Activated CD8-positive, alpha-beta T cell treated with anti-CD3 and anti-CD28 coated beads, Interleukin-2, amount 10 ng/mL, durations not matched to agents 7 days and 5 days (primary cell): ENCODE measurements at regions not wholly inside any gene's neighbourhood (a gene's known extent, or its start where the extent isn't known, plus 50 kb on each side); places are given as distances from the start of the nearest gene placed in this dataset.

ENCODE experiments used
- ATAC-seq: fragments of 150-1000 bp; cut with Tn5 transposase; one replicate; pipeline ENCODE4 v1.10.0; 2021; ENCODE audit warnings: moderate library complexity
- CTCF ChIA-PET: fragments of 350-600 bp; sonication (Branson Sonifier 250); formaldehyde crosslinking; loops from one replicate; lab custom pipeline; 2021; ENCODE audit warnings: antibody characterized with exemption; lab: Charles Lee
- POLR2A ChIA-PET: fragments of 350-600 bp; sonication (Branson Sonifier 250); formaldehyde crosslinking; loops from one replicate; lab custom pipeline; 2021; ENCODE audit warnings: antibody characterized with exemption; lab: Charles Lee
- DNase-seq: peaks from one replicate; pipeline ENCODE4 v3.0.0-alpha.2; 2020
- H3K27ac Mint-ChIP-seq: one replicate; pipeline ENCODE4 v1.8.0; 2021; ENCODE audit warnings: mild to moderate bottlenecking, mixed read lengths
- H3K27me3 Mint-ChIP-seq: one replicate; pipeline ENCODE4 v1.8.0; 2021; ENCODE audit warnings: low read depth, mixed read lengths
- H3K36me3 Mint-ChIP-seq: one replicate; pipeline ENCODE4 v1.8.0; 2021; ENCODE audit warnings: low read depth, mixed read lengths
- H3K4me1 Mint-ChIP-seq: one replicate; pipeline ENCODE4 v1.8.0; 2021; ENCODE audit warnings: low read depth, mixed read lengths
- H3K4me3 Mint-ChIP-seq: one replicate; pipeline ENCODE4 v1.8.0; 2021; ENCODE audit warnings: mild to moderate bottlenecking, mixed read lengths
- H3K9me3 Mint-ChIP-seq: one replicate; pipeline ENCODE4 v1.8.0; 2022; ENCODE audit warnings: mixed read lengths; ENCODE audit not compliant: insufficient read depth

DNA sequence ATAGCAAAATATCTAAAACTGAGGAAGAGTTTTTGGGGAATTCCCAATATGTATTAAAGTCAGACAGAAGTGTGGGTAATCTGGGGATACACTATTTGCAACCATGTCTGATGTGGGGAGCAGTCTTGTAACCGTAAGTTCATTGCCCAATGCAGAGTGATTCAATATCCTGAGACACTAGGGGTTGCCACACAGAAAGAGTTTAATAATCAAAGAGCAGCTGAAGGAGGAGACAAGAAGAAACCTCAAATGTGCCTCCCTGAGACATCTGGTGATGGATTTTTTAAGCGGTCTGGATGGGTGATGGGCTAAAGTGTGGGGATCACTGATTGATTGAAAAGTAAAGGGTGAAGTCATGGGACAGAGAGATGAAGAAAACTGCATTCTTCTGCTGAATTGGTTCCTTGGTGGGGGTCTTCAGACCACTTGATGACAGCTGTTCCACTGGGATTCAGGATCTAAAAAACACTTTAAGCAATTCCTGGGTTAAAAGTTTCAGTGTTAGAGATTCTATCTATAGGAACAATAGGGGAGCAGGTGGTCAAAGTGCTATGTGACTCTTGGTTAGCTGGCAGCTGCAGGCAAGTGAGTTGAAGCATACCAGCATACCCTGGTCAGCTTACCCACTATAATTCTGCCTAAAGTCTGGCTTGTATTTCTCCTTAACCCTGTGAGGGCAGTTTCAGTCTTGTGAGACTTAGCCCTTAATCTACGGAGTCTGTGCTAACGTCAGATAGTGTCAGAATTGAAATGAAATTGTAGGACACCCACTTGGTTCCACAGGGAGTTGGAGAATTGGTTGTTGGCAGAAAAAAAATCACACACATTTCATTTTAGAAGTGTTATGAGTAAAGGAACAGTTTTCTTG is 425.9 kb upstream of the TGFBR2 start:
- DNase-seq (no peak), ATAC-seq (no peak)
- no peak overlapping the region for H3K27ac Mint-ChIP-seq
- H3K4me3 Mint-ChIP-seq = no peak overlapping the region
- H3K9me3 Mint-ChIP-seq = no peaks in the 10 kb centered on the region
- peaks cover 9% of the 10 kb centered on the region for H3K27me3 Mint-ChIP-seq
- ChIA-PET CTCF (interaction anchor here (1.2 kb wide), 1 partner anchor 17 kb away, joined by 4 read pairs; no protein-coding TSS in a partner anchor), POLR2A (interaction anchor here (1.0 kb wide), 1 partner anchor 11 kb away, joined by 4 read pairs; no protein-coding TSS in a partner anchor)
- no peaks in the 10 kb centered on the region for H3K4me1 Mint-ChIP-seq
- no peaks in the 10 kb centered on the region for H3K36me3 Mint-ChIP-seq

GRCh38 chr3:30181178-30181465 is 425.3 kb upstream of the TGFBR2 start:
- ChIA-PET POLR2A (interaction anchor here (1.0 kb wide), 1 partner anchor 11 kb away, joined by 4 read pairs; no protein-coding TSS in a partner anchor), CTCF (no interaction called here)
- Mint-ChIP-seq H3K36me3 (no peaks in the 10 kb centered on the region), H3K27ac (no peak overlapping the region), H3K4me1 (no peaks in the 10 kb centered on the region), H3K4me3 (no peak overlapping the region), H3K9me3 (no peaks in the 10 kb centered on the region), H3K27me3 (peaks cover 9% of the 10 kb centered on the region)
- no peak for DNase-seq
- no peak for ATAC-seq

DNA sequence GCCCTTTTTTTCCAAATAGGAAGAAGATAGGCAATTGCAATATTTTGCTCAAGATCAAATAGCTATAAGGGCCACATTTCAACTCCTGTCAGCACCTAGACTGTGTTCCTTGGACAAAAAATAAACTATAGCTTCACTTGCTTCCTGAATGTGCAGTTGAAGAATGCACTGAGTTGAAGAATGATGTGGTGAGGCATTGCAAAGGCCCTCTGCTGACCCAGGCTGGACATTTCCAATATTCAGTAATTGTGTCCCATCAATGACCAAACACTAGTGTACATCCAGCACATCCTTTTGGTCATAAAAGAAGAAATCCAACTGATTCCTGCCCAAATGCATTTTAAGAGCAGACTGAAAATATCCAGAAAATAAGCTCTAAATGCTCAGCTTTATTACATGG is 424.8 kb upstream of the TGFBR2 start:
- Mint-ChIP-seq H3K27ac (no peak overlapping the region), H3K27me3 (peaks cover 9% of the 10 kb centered on the region), H3K9me3 (no peaks in the 10 kb centered on the region), H3K36me3 (no peaks in the 10 kb centered on the region), H3K4me3 (no peak overlapping the region), H3K4me1 (no peaks in the 10 kb centered on the region)
- ChIA-PET CTCF (interaction anchor here (0.9 kb wide), 1 partner anchor 18 kb away, joined by 4 read pairs; no protein-coding TSS in a partner anchor), POLR2A (interaction anchor here (1.0 kb wide), 1 partner anchor 10 kb away, joined by 4 read pairs; no protein-coding TSS in a partner anchor)
- DNase-seq (no peak), ATAC-seq (no peak)

DNA sequence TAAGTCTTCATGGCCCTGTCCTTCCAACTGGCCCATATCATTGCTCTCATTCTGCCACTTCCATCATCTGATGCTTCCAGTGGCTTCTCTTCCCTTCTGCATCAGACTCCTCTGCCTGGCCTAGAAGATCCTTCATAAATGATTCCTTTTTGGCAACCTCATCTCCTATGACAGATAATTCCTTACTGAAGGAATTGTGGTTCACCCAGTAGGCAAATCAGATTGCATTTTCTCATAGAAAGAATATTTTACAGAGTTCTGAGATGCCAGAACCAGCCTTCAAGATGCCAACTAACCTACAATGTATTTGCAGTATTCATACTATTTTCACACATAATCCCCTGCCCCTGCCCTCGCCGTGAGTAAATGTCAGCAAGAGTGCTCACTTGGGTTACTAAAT is 423.0 kb upstream of the TGFBR2 start:
- CTCF ChIA-PET = interaction anchor here (0.9 to 1.1 kb wide), 3 partner anchors 8 to 15 kb away, joined by 4 read pairs; no protein-coding TSS in a partner anchor
- Mint-ChIP-seq H3K27me3 (peaks cover 13% of the 10 kb centered on the region), H3K9me3 (no peaks in the 10 kb centered on the region), H3K27ac (no peak overlapping the region), H3K4me3 (no peak overlapping the region), H3K4me1 (no peaks in the 10 kb centered on the region), H3K36me3 (no peaks in the 10 kb centered on the region)
- POLR2A ChIA-PET = no interaction called here
- no peak for ATAC-seq
- DNase-seq = no peak

- CTCF ChIA-PET = interaction anchor here (1.1 kb wide), 1 partner anchor 15 kb away, joined by 4 read pairs; no protein-coding TSS in a partner anchor
- H3K27me3 Mint-ChIP-seq = peaks cover 13% of the 10 kb centered on the region
- H3K27ac Mint-ChIP-seq = no peak overlapping the region
- ATAC-seq = no peak
- no peak overlapping the region for H3K4me3 Mint-ChIP-seq
- H3K36me3 Mint-ChIP-seq = no peaks in the 10 kb centered on the region
- H3K4me1 Mint-ChIP-seq = no peaks in the 10 kb centered on the region
- H3K9me3 Mint-ChIP-seq = no peaks in the 10 kb centered on the region
- DNase-seq = no peak
- POLR2A ChIA-PET = no interaction called here
Measured at GRCh38 chr3:30184091-30184810, 422.1 kb upstream of the TGFBR2 start.

GRCh38 chr3:30185872-30186271 is 420.5 kb upstream of the TGFBR2 start:
- Mint-ChIP-seq H3K4me1 (no peaks in the 10 kb centered on the region), H3K27ac (no peak overlapping the region), H3K4me3 (no peak overlapping the region), H3K27me3 (peaks cover 10% of the 10 kb centered on the region), H3K36me3 (no peaks in the 10 kb centered on the region), H3K9me3 (no peaks in the 10 kb centered on the region)
- ATAC-seq = no peak
- POLR2A ChIA-PET = no interaction called here
- no peak for DNase-seq
- CTCF ChIA-PET = interaction anchor here (1.0 kb wide), 1 partner anchor 12 kb away, joined by 3 read pairs; no protein-coding TSS in a partner anchor

DNA sequence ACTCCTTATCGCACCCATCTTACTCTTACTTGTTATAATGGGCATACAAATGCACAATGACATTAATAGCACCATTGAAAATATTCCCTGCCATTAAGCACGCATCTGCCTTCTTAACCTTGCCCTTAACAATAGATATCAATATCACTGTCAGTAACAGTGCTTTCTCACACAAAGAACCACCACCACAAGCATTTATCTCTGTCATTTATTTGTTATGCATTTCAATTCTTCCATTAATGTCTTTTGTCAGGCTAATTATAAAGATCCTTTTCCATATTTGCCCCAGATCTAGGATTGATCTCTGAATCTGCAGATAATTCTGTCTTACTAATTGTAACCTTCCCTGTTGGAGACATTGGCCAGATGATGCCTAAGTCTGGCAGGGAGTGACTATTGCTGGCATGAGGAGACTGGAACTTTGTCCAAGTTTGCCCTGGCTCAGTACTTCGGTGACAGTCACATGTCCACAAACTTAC is 419.6 kb upstream of the TGFBR2 start:
- no peak overlapping the region for H3K27ac Mint-ChIP-seq
- ChIA-PET POLR2A (no interaction called here), CTCF (interaction anchor here (1.0 kb wide), 1 partner anchor 11 kb away, joined by 3 read pairs; no protein-coding TSS in a partner anchor)
- H3K4me3 Mint-ChIP-seq = no peak overlapping the region
- no peak for ATAC-seq
- peaks cover 10% of the 10 kb centered on the region for H3K27me3 Mint-ChIP-seq
- no peak for DNase-seq
- no peaks in the 10 kb centered on the region for H3K9me3 Mint-ChIP-seq
- H3K36me3 Mint-ChIP-seq = no peaks in the 10 kb centered on the region
- H3K4me1 Mint-ChIP-seq = no peaks in the 10 kb centered on the region

DNA sequence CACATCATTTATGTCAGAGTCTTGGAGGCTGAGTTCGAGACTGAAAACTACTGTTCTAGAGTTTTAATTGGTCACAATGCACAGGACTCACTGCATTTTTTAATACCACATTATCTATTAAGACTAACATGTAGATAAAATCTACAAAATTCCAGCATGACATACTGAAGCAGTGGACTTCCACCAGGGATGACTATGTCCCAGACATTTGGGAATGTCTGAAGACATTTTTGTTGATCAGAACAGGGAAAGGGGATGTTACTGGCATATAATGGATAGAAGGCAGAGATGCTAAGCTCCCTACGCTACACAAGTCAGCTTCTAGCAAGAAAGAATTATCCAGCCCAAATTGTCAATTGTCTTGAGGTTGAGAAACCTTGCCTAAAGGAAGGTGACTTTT is 419.0 kb upstream of the TGFBR2 start:
- POLR2A ChIA-PET = no interaction called here
- Mint-ChIP-seq H3K4me1 (no peaks in the 10 kb centered on the region), H3K27me3 (peaks cover 10% of the 10 kb centered on the region), H3K27ac (no peak overlapping the region), H3K9me3 (no peaks in the 10 kb centered on the region), H3K36me3 (no peaks in the 10 kb centered on the region), H3K4me3 (no peak overlapping the region)
- ATAC-seq = no peak
- no peak for DNase-seq
- CTCF ChIA-PET = interaction anchor here (1.0 to 1.9 kb wide), 2 partner anchors 11 kb away, joined by 4 to 19 read pairs; no protein-coding TSS in a partner anchor

GRCh38 chr3:30188713-30189112 is 417.7 kb upstream of the TGFBR2 start:
- DNase-seq (no peak), ATAC-seq (no peak)
- Mint-ChIP-seq H3K27me3 (peaks cover 13% of the 10 kb centered on the region), H3K36me3 (no peaks in the 10 kb centered on the region), H3K4me3 (no peak overlapping the region), H3K9me3 (no peaks in the 10 kb centered on the region), H3K4me1 (no peaks in the 10 kb centered on the region), H3K27ac (no peak overlapping the region)
- POLR2A ChIA-PET = no interaction called here
- CTCF ChIA-PET = interaction anchor here (1.9 kb wide), 1 partner anchor 9 kb away, joined by 19 read pairs; no protein-coding TSS in a partner anchor

DNA sequence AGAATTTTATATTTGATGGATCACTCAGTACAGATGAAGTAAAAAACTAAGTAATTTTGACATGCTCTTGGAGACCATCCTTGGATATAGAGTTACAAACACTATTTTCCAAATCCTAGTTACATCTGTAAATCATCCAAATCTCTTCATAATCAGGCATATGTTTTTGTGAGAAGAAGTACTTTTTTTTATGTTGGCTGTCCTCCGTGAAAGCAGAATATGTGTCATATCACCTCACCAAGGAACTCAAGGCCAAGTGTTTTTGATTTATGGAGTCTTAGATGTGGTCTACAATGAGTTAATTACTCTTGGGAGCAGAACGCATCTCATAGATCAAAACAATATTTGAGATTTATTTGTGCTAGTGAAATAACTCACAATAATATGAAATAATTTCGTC is 416.5 kb upstream of the TGFBR2 start:
- POLR2A ChIA-PET = no interaction called here
- no peak for DNase-seq
- no peak for ATAC-seq
- Mint-ChIP-seq H3K4me1 (no peaks in the 10 kb centered on the region), H3K9me3 (no peaks in the 10 kb centered on the region), H3K27me3 (peaks cover 7% of the 10 kb centered on the region), H3K36me3 (no peaks in the 10 kb centered on the region), H3K27ac (no peak overlapping the region), H3K4me3 (no peak overlapping the region)
- CTCF ChIA-PET = no interaction called here

DNA sequence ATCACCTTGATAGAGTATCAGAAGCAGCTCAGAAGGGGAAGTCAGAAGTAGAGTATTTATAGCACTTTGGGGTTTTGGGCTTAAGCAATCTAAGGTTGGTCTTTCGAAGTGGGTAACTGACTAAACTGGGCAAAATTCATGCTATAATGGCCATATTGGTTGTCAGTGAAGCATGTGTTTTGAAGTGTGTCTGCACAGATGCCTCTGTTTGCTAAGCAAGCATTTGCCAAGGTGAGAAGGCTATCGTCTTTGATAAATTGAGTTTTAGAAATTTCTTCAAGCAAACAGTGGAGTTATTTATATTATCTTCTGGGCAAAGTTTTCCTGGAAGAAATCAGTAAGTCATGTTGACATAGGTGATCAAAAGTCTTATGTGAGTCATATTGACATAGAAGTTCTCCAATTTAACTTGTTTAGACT is 412.8 kb upstream of the TGFBR2 start:
- ChIA-PET POLR2A (no interaction called here), CTCF (interaction anchor here (1.1 to 2.2 kb wide), 2 partner anchors 10 to 181 kb away, joined by 3 to 5 read pairs; no protein-coding TSS in a partner anchor)
- Mint-ChIP-seq H3K4me3 (no peak overlapping the region), H3K9me3 (no peaks in the 10 kb centered on the region), H3K27ac (no peak overlapping the region), H3K36me3 (no peaks in the 10 kb centered on the region), H3K4me1 (no peaks in the 10 kb centered on the region), H3K27me3 (peaks cover 3% of the 10 kb centered on the region)
- ATAC-seq = no peak
- no peak for DNase-seq
